ENCODE measurements at regions not wholly inside any gene's neighbourhood (a gene's known extent, or its start where the extent isn't known, plus 50 kb on each side); places are given as distances from the start of the nearest gene placed in this dataset.

GRCh38 chr10:36247478-36247877 lies 605.4 kb upstream of the FZD8 start:
- H3K4me2 ChIP-seq (ENCODE audit: low read length): no peak overlapping the region
- H3K79me2 ChIP-seq (ENCODE audit: low read length): no peaks in the 10 kb centered on the region
- H3K27ac ChIP-seq (ENCODE audit: low read length): no peak overlapping the region
- no peaks in the 10 kb centered on the region for H3K36me3 ChIP-seq (replicated peaks; ENCODE audit: low read depth, low read length)
- H3K4me1 ChIP-seq (ENCODE audit: low read length): no peaks in the 10 kb centered on the region
- no peak overlapping the region for H3K9ac ChIP-seq (ENCODE audit: low read length)
- H4K20me1 ChIP-seq (ENCODE audit: insufficient read depth, low read length): no peaks in the 10 kb centered on the region
- TF ChIP-seq EZH2phosphoT487 (IDR thresholded peaks at IDR 0.05; ENCODE audit: low read depth) (no peak), CTCF (IDR thresholded peaks at IDR 0.05; ENCODE audit: low read depth, low read length) (no peak)
- H2AFZ ChIP-seq (ENCODE audit: low read depth, low read length): no peak overlapping the region
- H3K9me3 ChIP-seq (ENCODE audit: insufficient read depth, low read length): no peaks in the 10 kb centered on the region
- H3K27me3 ChIP-seq (ENCODE audit: low read depth, low read length): no peaks in the 10 kb centered on the region
- H3K4me3 ChIP-seq (ENCODE audit: low read length): no peak overlapping the region

GRCh38 chr10:36236931-36237330 lies 594.8 kb upstream of the FZD8 start:
- Histone ChIP-seq H3K36me3 (replicated peaks; ENCODE audit: low read depth, low read length) (no peaks in the 10 kb centered on the region), H3K4me1 (ENCODE audit: low read length) (no peaks in the 10 kb centered on the region), H3K9ac (ENCODE audit: low read length) (no peak overlapping the region), H3K27ac (ENCODE audit: low read length) (no peak overlapping the region), H3K9me3 (ENCODE audit: insufficient read depth, low read length) (no peaks in the 10 kb centered on the region), H3K79me2 (ENCODE audit: low read length) (no peaks in the 10 kb centered on the region), H2AFZ (ENCODE audit: low read depth, low read length) (no peak overlapping the region), H4K20me1 (ENCODE audit: insufficient read depth, low read length) (no peaks in the 10 kb centered on the region), H3K4me3 (ENCODE audit: low read length) (no peak overlapping the region), H3K4me2 (ENCODE audit: low read length) (no peak overlapping the region), H3K27me3 (ENCODE audit: low read depth, low read length) (no peaks in the 10 kb centered on the region)
- TF ChIP-seq EZH2phosphoT487 (IDR thresholded peaks at IDR 0.05; ENCODE audit: low read depth): no peak
- TF ChIP-seq CTCF (IDR thresholded peaks at IDR 0.05; ENCODE audit: low read depth, low read length): no peak

- no peak overlapping the region for H2AFZ ChIP-seq (ENCODE audit: low read depth, low read length)
- H3K9ac ChIP-seq (ENCODE audit: low read length): no peak overlapping the region
- no peaks in the 10 kb centered on the region for H4K20me1 ChIP-seq (ENCODE audit: insufficient read depth, low read length)
- H3K36me3 ChIP-seq (replicated peaks; ENCODE audit: low read depth, low read length): no peaks in the 10 kb centered on the region
- H3K4me1 ChIP-seq (ENCODE audit: low read length): no peaks in the 10 kb centered on the region
- TF ChIP-seq CTCF (IDR thresholded peaks at IDR 0.05; ENCODE audit: low read depth, low read length) (no peak), EZH2phosphoT487 (IDR thresholded peaks at IDR 0.05; ENCODE audit: low read depth) (no peak)
- no peaks in the 10 kb centered on the region for H3K79me2 ChIP-seq (ENCODE audit: low read length)
- no peaks in the 10 kb centered on the region for H3K27me3 ChIP-seq (ENCODE audit: low read depth, low read length)
- H3K27ac ChIP-seq (ENCODE audit: low read length): no peak overlapping the region
- H3K4me2 ChIP-seq (ENCODE audit: low read length): no peak overlapping the region
- no peak overlapping the region for H3K4me3 ChIP-seq (ENCODE audit: low read length)
- no peaks in the 10 kb centered on the region for H3K9me3 ChIP-seq (ENCODE audit: insufficient read depth, low read length)
Observed at GRCh38 chr10:36236341-36236740, 594.2 kb upstream of the FZD8 start.

- H2AFZ ChIP-seq (ENCODE audit: low read depth, low read length): no peak overlapping the region
- TF ChIP-seq CTCF (IDR thresholded peaks at IDR 0.05; ENCODE audit: low read depth, low read length) (no peak), EZH2phosphoT487 (IDR thresholded peaks at IDR 0.05; ENCODE audit: low read depth) (no peak)
Observed at GRCh38 chr10:36232935-36233334, 590.8 kb upstream of the FZD8 start.

More at GRCh38 chr10:36232935-36233334, 590.8 kb upstream of the FZD8 start:
- Histone ChIP-seq H3K27me3 (ENCODE audit: low read depth, low read length) (no peaks in the 10 kb centered on the region), H3K79me2 (ENCODE audit: low read length) (no peaks in the 10 kb centered on the region), H3K4me1 (ENCODE audit: low read length) (no peaks in the 10 kb centered on the region), H3K4me2 (ENCODE audit: low read length) (no peak overlapping the region), H4K20me1 (ENCODE audit: insufficient read depth, low read length) (no peaks in the 10 kb centered on the region), H3K4me3 (ENCODE audit: low read length) (no peak overlapping the region), H3K36me3 (replicated peaks; ENCODE audit: low read depth, low read length) (no peaks in the 10 kb centered on the region), H3K9ac (ENCODE audit: low read length) (no peak overlapping the region), H3K27ac (ENCODE audit: low read length) (no peak overlapping the region), H3K9me3 (ENCODE audit: insufficient read depth, low read length) (no peaks in the 10 kb centered on the region)

Data from OCI-LY3 (cell line).